Endothelial cell of umbilical vein (primary cell): ENCODE measurements at regions not wholly inside any gene's neighbourhood (a gene's known extent, or its start where the extent isn't known, plus 50 kb on each side); places are given as distances from the start of the nearest gene placed in this dataset.

Source experiments
- EZH2 ChIP-seq: IDR thresholded peaks from 2 replicates; pipeline ENCODE4 v1.6.1; 2012; ENCODE audit warnings: borderline replicate concordance, low read depth, mild to moderate bottlenecking, moderate library complexity, low read length, inconsistent platforms; ENCODE audit not compliant: severe bottlenecking
- MYC ChIP-seq: IDR thresholded peaks from one replicate; pipeline ENCODE4 v1.6.1; 2011; ENCODE audit warnings: mild to moderate bottlenecking, low read depth, low read length
- POLR2A ChIP-seq: IDR thresholded peaks from 2 replicates; pipeline ENCODE4 v1.6.1; 2012; ENCODE audit warnings: low read depth, mild to moderate bottlenecking, control low read depth, low read length
- POLR2AphosphoS5 ChIP-seq: IDR thresholded peaks from 2 replicates; pipeline ENCODE4 v1.6.1; 2012; ENCODE audit warnings: low read depth, mild to moderate bottlenecking, control low read depth, low read length, moderate library complexity; ENCODE audit not compliant: insufficient read depth
- TF ChIP-seq, protein P1 (sequence below), 2 donors: IDR thresholded peaks; 1 replicate in 1 of 2; 2 replicates in 1 of 2; pipeline ENCODE4 v1.5.1; 2011; ENCODE audit warnings: low read length in 2 of 2, mild to moderate bottlenecking in 2 of 2, moderate library complexity in 2 of 2, control low read depth in 1 of 2, inconsistent platforms in 1 of 2, low read depth in 1 of 2; ENCODE audit not compliant: insufficient read depth in 1 of 2; ENCODE audit errors: extremely low read depth in 1 of 2
- TF ChIP-seq, protein P2 (sequence below): IDR thresholded peaks from 2 replicates; pipeline ENCODE4 v1.6.1; 2011; ENCODE audit not compliant: insufficient read depth, insufficient read length

DNA sequence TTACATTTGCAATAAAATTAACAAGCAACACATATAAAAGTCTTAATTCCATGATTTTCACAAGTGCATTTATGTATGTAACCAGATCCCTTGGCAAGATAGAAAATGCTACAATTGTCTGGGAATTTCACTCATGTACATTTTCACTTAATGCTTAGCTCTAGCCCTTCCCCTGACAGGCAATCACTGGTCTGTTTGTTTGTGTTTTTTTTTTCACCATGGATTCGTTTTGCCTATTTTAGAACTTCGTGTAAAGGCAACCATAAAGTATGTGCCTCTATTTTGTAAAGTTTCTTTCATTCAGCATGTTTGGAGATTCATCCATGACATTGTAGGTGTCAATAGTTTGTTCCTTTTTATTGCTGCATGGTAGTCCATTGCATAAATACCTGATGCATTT is 260.9 kb upstream of the SLCO3A1 start:
- TF ChIP-seq, protein P1, sequence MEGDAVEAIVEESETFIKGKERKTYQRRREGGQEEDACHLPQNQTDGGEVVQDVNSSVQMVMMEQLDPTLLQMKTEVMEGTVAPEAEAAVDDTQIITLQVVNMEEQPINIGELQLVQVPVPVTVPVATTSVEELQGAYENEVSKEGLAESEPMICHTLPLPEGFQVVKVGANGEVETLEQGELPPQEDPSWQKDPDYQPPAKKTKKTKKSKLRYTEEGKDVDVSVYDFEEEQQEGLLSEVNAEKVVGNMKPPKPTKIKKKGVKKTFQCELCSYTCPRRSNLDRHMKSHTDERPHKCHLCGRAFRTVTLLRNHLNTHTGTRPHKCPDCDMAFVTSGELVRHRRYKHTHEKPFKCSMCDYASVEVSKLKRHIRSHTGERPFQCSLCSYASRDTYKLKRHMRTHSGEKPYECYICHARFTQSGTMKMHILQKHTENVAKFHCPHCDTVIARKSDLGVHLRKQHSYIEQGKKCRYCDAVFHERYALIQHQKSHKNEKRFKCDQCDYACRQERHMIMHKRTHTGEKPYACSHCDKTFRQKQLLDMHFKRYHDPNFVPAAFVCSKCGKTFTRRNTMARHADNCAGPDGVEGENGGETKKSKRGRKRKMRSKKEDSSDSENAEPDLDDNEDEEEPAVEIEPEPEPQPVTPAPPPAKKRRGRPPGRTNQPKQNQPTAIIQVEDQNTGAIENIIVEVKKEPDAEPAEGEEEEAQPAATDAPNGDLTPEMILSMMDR (IDR thresholded peaks at IDR 0.05; ENCODE audit: extremely low read depth in 1 of 2, insufficient read depth in 1 of 2, low read depth in 1 of 2, low read length in 2 of 2) = no peak
- TF ChIP-seq, protein P2, sequence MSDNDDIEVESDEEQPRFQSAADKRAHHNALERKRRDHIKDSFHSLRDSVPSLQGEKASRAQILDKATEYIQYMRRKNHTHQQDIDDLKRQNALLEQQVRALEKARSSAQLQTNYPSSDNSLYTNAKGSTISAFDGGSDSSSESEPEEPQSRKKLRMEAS = no peak
- TF ChIP-seq POLR2AphosphoS5 = no peak
- no peak for TF ChIP-seq POLR2A
- TF ChIP-seq EZH2 = no peak
- no peak for TF ChIP-seq MYC
